ENCODE measurements at regions not wholly inside any gene's neighbourhood (a gene's known extent, or its start where the extent isn't known, plus 50 kb on each side); places are given as distances from the start of the nearest gene placed in this dataset.

GRCh38 chr12:4116251-4117111 is 157.1 kb upstream of the CCND2 start (continued):
- TF ChIP-seq ZNF274 (IDR thresholded peaks at IDR 0.05; ENCODE audit: insufficient read depth, insufficient read length), result no peak
- TF ChIP-seq ESRRA (IDR thresholded peaks at IDR 0.05; ENCODE audit: low read length), result no peak
- no peak for TF ChIP-seq CBX5 (IDR thresholded peaks at IDR 0.05; ENCODE audit: low read depth)
- TF ChIP-seq ATF2 (IDR thresholded peaks at IDR 0.05; ENCODE audit: low read length), result no peak
- TF ChIP-seq NFXL1 (IDR thresholded peaks at IDR 0.05; ENCODE audit: borderline replicate concordance), result no peak
- TF ChIP-seq, protein P1, sequence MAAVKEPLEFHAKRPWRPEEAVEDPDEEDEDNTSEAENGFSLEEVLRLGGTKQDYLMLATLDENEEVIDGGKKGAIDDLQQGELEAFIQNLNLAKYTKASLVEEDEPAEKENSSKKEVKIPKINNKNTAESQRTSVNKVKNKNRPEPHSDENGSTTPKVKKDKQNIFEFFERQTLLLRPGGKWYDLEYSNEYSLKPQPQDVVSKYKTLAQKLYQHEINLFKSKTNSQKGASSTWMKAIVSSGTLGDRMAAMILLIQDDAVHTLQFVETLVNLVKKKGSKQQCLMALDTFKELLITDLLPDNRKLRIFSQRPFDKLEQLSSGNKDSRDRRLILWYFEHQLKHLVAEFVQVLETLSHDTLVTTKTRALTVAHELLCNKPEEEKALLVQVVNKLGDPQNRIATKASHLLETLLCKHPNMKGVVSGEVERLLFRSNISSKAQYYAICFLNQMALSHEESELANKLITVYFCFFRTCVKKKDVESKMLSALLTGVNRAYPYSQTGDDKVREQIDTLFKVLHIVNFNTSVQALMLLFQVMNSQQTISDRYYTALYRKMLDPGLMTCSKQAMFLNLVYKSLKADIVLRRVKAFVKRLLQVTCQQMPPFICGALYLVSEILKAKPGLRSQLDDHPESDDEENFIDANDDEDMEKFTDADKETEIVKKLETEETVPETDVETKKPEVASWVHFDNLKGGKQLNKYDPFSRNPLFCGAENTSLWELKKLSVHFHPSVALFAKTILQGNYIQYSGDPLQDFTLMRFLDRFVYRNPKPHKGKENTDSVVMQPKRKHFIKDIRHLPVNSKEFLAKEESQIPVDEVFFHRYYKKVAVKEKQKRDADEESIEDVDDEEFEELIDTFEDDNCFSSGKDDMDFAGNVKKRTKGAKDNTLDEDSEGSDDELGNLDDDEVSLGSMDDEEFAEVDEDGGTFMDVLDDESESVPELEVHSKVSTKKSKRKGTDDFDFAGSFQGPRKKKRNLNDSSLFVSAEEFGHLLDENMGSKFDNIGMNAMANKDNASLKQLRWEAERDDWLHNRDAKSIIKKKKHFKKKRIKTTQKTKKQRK (IDR thresholded peaks at IDR 0.05; ENCODE audit: low read depth, low read length), result no peak
- TF ChIP-seq BHLHE40 (IDR thresholded peaks at IDR 0.05; ENCODE audit: borderline replicate concordance in 1 of 2, low read depth in 2 of 2, low read length in 1 of 2), result peak; percentile 34 to 66; a peak in 3 of 4 replicates
- no peak for TF ChIP-seq MXI1 (IDR thresholded peaks at IDR 0.05; ENCODE audit: low read depth, low read length)
- no peak for TF ChIP-seq RB1 (IDR thresholded peaks at IDR 0.05; ENCODE audit: borderline replicate concordance)
- no peak for TF ChIP-seq ZBTB33 (IDR thresholded peaks at IDR 0.05)
- no peak for TF ChIP-seq PBX3 (IDR thresholded peaks at IDR 0.05; ENCODE audit: insufficient replicate concordance, low read depth, low read length)
- TF ChIP-seq POLR2AphosphoS5 (IDR thresholded peaks at IDR 0.05; ENCODE audit: low read length), result peak; percentile 50; the same call in 1 of the 2 replicates
- TF ChIP-seq EGR1 (IDR thresholded peaks at IDR 0.05; ENCODE audit: borderline replicate concordance in 1 of 2, low read depth in 2 of 2, low read length in 2 of 2), result no peak
- TF ChIP-seq CBFB (IDR thresholded peaks at IDR 0.05; ENCODE audit: low read depth), result no peak
- TF ChIP-seq ATF3 (IDR thresholded peaks at IDR 0.05; ENCODE audit: borderline replicate concordance, extremely low read depth, low read depth, low read length), result no peak
- TF ChIP-seq GATAD2B (conservative IDR thresholded peaks at IDR 0.05; ENCODE audit: low read depth), result no peak
- no peak for TF ChIP-seq TCF7 (IDR thresholded peaks at IDR 0.05; ENCODE audit: borderline replicate concordance)
- TF ChIP-seq NFIC (IDR thresholded peaks at IDR 0.05; ENCODE audit: low read depth, low read length), result no peak
- no peak for TF ChIP-seq RUNX3 (IDR thresholded peaks at IDR 0.05; ENCODE audit: low read length)
- no peak for TF ChIP-seq SREBF1 (IDR thresholded peaks at IDR 0.05; ENCODE audit: low read length)
